GM12878 (cell line): ENCODE measurements at regions not wholly inside any gene's neighbourhood (a gene's known extent, or its start where the extent isn't known, plus 50 kb on each side); places are given as distances from the start of the nearest gene placed in this dataset.

Experiments
- ATAC-seq: fragments of 200-7000 bp; cut with Tn5 transposase; 3 replicates; pipeline ENCODE4 v1.9.1; 2020; ENCODE audit warnings: mild to moderate bottlenecking, moderate library complexity
- BruUV-seq: library from RNA; stranded (reverse); fragments of 400-500 nt; replicated peaks from 2 replicates; lab custom pipeline; 2021; lab: Mats Ljungman, UMichigan
- CTCF ChIA-PET: fragments of 300-600 bp; sonication (Branson Sonifier 250); formaldehyde crosslinking; extraction: SDS; loops from one replicate; lab custom pipeline; 2021; ENCODE audit warnings: inconsistent platforms; lab: Yijun Ruan, JAX
- POLR2A ChIA-PET: fragments of 350-600 bp; formaldehyde crosslinking; extraction: SDS; loops from one replicate; lab custom pipeline; 2021; ENCODE audit warnings: inconsistent platforms; lab: Charles Lee
- RAD21 ChIA-PET: fragments of 300-600 bp; sonication (Branson Sonifier 250); formaldehyde crosslinking; loops from one replicate; lab custom pipeline; 2023; ENCODE audit warnings: antibody characterized with exemption; ENCODE audit not compliant: unreplicated experiment; lab: Charles Lee
- SMC1A ChIA-PET: fragments of 300-600 bp; sonication (Branson Sonifier 250); formaldehyde crosslinking; loops from one replicate; lab custom pipeline; 2023; ENCODE audit not compliant: unreplicated experiment, uncharacterized antibody; lab: Charles Lee
- DNase-seq: peaks from one replicate; pipeline ENCODE4 v3.0.0-alpha.2; 2011; ENCODE audit warnings: low read depth, low spot score
- FAIRE-seq: peaks from 3 replicates; lab custom pipeline; 2011; peaks lifted over from hg19 to GRCh38; lab: Jason Lieb, UNC
- H2AFZ ChIP-seq: 2 replicates; pipeline ENCODE4 v1.6.0; 2011; ENCODE audit warnings: low read depth, low read length, control low read depth; ENCODE audit not compliant: control insufficient read depth
- H3K27ac ChIP-seq: 2 replicates; pipeline ENCODE4 v1.5.1; 2011; ENCODE audit warnings: control low read depth; ENCODE audit not compliant: control insufficient read depth, insufficient read depth
- H3K27me3 ChIP-seq, 2 experiments: replicated peaks in 1 of 2; 2 replicates each; pipeline versions ENCODE4 v1.6.0 to v1.6.1; 2011; ENCODE audit warnings: low read length in 1 of 2; ENCODE audit not compliant: control insufficient read depth in 2 of 2, insufficient read depth in 2 of 2
- H3K36me3 ChIP-seq, 2 experiments: 2 replicates each; pipeline ENCODE4 v1.5.1; 2011; ENCODE audit warnings: low read length in 1 of 2; ENCODE audit not compliant: control insufficient read depth in 2 of 2, insufficient read depth in 2 of 2
- H3K4me1 ChIP-seq: 2 replicates; pipeline ENCODE4 v1.6.1; 2011; ENCODE audit warnings: mild to moderate bottlenecking, low read length, moderate library complexity, mixed read lengths; ENCODE audit not compliant: control insufficient read depth, insufficient read depth
- H3K4me2 ChIP-seq: 2 replicates; pipeline ENCODE4 v1.6.0; 2011; ENCODE audit warnings: control low read depth; ENCODE audit not compliant: control insufficient read depth, insufficient read depth
- H3K4me3 ChIP-seq: fragments of 200-600 bp; sonication (generic); 2 replicates; pipeline ENCODE4 v1.5.1; 2016
- H3K79me2 ChIP-seq: 2 replicates; pipeline ENCODE4 v1.6.0; 2011; ENCODE audit warnings: low read length; ENCODE audit not compliant: control insufficient read depth, insufficient read depth
- H3K9ac ChIP-seq: 2 replicates; pipeline ENCODE4 v1.8.0; 2011; ENCODE audit warnings: low read length, control low read depth, mixed read lengths; ENCODE audit not compliant: control insufficient read depth, insufficient read depth
- H3K9me3 ChIP-seq: replicated peaks from 3 replicates; pipeline ENCODE4 v1.5.1; 2011; ENCODE audit warnings: mild to moderate bottlenecking, low read length; ENCODE audit not compliant: control insufficient read depth, insufficient read depth
- H4K20me1 ChIP-seq: 2 replicates; pipeline ENCODE4 v1.6.0; 2011; ENCODE audit not compliant: control insufficient read depth, insufficient read depth
- ATF3 ChIP-seq: IDR thresholded peaks from 2 replicates; pipeline ENCODE4 v1.6.1; 2011; ENCODE audit warnings: low read depth, mild to moderate bottlenecking, low read length, moderate library complexity, borderline replicate concordance; ENCODE audit errors: extremely low read depth
- BCLAF1 ChIP-seq: fragments of 450-650 bp; IDR thresholded peaks from 2 replicates; pipeline ENCODE4 v1.6.1; 2017; ENCODE audit warnings: antibody characterized with exemption, mild to moderate bottlenecking, moderate library complexity
- CBX3 ChIP-seq: fragments of 200-600 bp; sonication (generic); IDR thresholded peaks from 2 replicates; pipeline ENCODE4 v1.6.1; 2016; ENCODE audit warnings: low read depth, borderline replicate concordance
- CBX5 ChIP-seq: sonication (generic); IDR thresholded peaks from 2 replicates; pipeline ENCODE4 v1.6.1; 2016; ENCODE audit warnings: low read depth, moderate library complexity, mild to moderate bottlenecking, inconsistent platforms
- CHD4 ChIP-seq: fragments of 200-600 bp; sonication (generic); IDR thresholded peaks from 2 replicates; pipeline ENCODE4 v1.6.1; 2016; ENCODE audit warnings: mild to moderate bottlenecking
- CREB1 ChIP-seq: IDR thresholded peaks from 2 replicates; pipeline ENCODE4 v1.6.1; 2012; ENCODE audit warnings: low read depth, mild to moderate bottlenecking, inconsistent platforms
- E2F4 ChIP-seq: IDR thresholded peaks from 2 replicates; pipeline ENCODE4 v1.6.1; 2012; ENCODE audit warnings: low read depth, low read length, improper control_type of control experiment
- FOXK2 ChIP-seq: fragments of 450-650 bp; IDR thresholded peaks from 2 replicates; pipeline ENCODE4 v1.6.1; 2017; ENCODE audit warnings: mild to moderate bottlenecking, moderate library complexity
- IRF4 ChIP-seq: IDR thresholded peaks from 2 replicates; pipeline ENCODE4 v1.6.1; 2011; ENCODE audit warnings: low read depth, low read length
- POU2F2 ChIP-seq: IDR thresholded peaks from 3 replicates; pipeline ENCODE4 v1.6.1; 2011; ENCODE audit warnings: low read depth, mild to moderate bottlenecking, low read length, borderline replicate concordance
- RBBP5 ChIP-seq: fragments of 200-600 bp; sonication (generic); conservative IDR thresholded peaks from 2 replicates; pipeline ENCODE4 v1.6.1; 2016
- RELA ChIP-seq: fragments of 450-650 bp; IDR thresholded peaks from 2 replicates; pipeline ENCODE4 v1.8.0; 2014; ENCODE audit warnings: borderline replicate concordance; ENCODE audit not compliant: partially characterized antibody
- TBL1XR1 ChIP-seq: IDR thresholded peaks from 2 replicates; pipeline ENCODE4 v1.6.1; 2012; ENCODE audit warnings: low read depth, low read length, improper control_type of control experiment
- TCF7 ChIP-seq: IDR thresholded peaks from 2 replicates; pipeline ENCODE4 v1.6.1; 2014; ENCODE audit warnings: antibody characterized with exemption, borderline replicate concordance
- ZBED1 ChIP-seq: IDR thresholded peaks from 2 replicates; pipeline ENCODE4 v1.6.1; 2016; ENCODE audit warnings: borderline replicate concordance
- WGBS: methylation state at CpG from one replicate; pipeline ENCODE4 v1.1.6; 2016; ENCODE audit warnings: low lambda C conversion rate; ENCODE audit not compliant: insufficient replicate concordance, insufficient coverage; ENCODE audit errors: missing lambda C conversion rate; 5-methylcytosine and 5-hydroxymethylcytosine counted together
- in situ Hi-C: fragments of 300-500 bp; cut with MboI; formaldehyde crosslinking; loops from 9 replicates; pipeline ENCODE4 v1.14.3; 2018; ENCODE audit warnings: mixed read lengths
- intact Hi-C: fragments of 100-400 bp; cut with micrococcal nuclease; formaldehyde crosslinking; loops from one replicate; pipeline ENCODE4 v1.14.2; 2022; ENCODE audit not compliant: unreplicated experiment

GRCh38 chr13:111573801-111574200 is 253.4 kb downstream of the TEX29 start:
- Histone ChIP-seq H3K4me1 (no peaks in the 10 kb centered on the region), H3K4me3 (no peak overlapping the region), H3K79me2 (no peaks in the 10 kb centered on the region), H3K9me3 (no peaks in the 10 kb centered on the region; the same call in 2 of the 3 replicates), H3K36me3 (no peaks in the 10 kb centered on the region), H4K20me1 (no peaks in the 10 kb centered on the region), H3K9ac (no peak overlapping the region), H3K27me3 (no peaks in the 10 kb centered on the region), H3K4me2 (no peak overlapping the region), H2AFZ (no peak overlapping the region), H3K27ac (no peak overlapping the region)
- no peak for TF ChIP-seq POU2F2
- TF ChIP-seq TBL1XR1 = no peak
- no peak for TF ChIP-seq RELA
- TF ChIP-seq RBBP5 = no peak
- no peak for TF ChIP-seq FOXK2
- TF ChIP-seq CBX3 = no peak
- ChIA-PET CTCF (no interaction called here), RAD21 (no interaction called here), SMC1A (no interaction called here), POLR2A (no interaction called here)
- intact Hi-C loops = no loop called here
- in situ Hi-C loops = no loop called here
- BruUV-seq = no TSS peak
- FAIRE-seq (no peak), ATAC-seq (no peak), DNase-seq (no peak)
- WGBS = 49% methylated on average over 7 of the region's 7 CpGs

GRCh38 chr13:111575276-111575675 is 254.8 kb downstream of the TEX29 start:
- SMC1A ChIA-PET = interaction anchor here (0.7 kb wide), 1 partner anchor 899 kb away, joined by 3 read pairs; no protein-coding TSS in a partner anchor
- TF ChIP-seq TCF7 (no peak), CBX5 (no peak), ZBED1 (no peak), BCLAF1 (no peak), ATF3 (no peak), E2F4 (no peak), CHD4 (no peak), IRF4 (no peak), CREB1 (no peak)

More at GRCh38 chr13:111575276-111575675, 254.8 kb downstream of the TEX29 start:
- no peak for DNase-seq
- Histone ChIP-seq H3K79me2 (no peaks in the 10 kb centered on the region), H4K20me1 (no peaks in the 10 kb centered on the region), H3K4me2 (no peak overlapping the region), H3K36me3 (no peaks in the 10 kb centered on the region), H3K9me3 (no peaks in the 10 kb centered on the region; the same call in 2 of the 3 replicates), H3K9ac (no peak overlapping the region), H3K27me3 (no peaks in the 10 kb centered on the region), H3K4me3 (no peak overlapping the region), H2AFZ (no peak overlapping the region), H3K4me1 (no peaks in the 10 kb centered on the region), H3K27ac (no peak overlapping the region)
- no peak for ATAC-seq
- no peak for FAIRE-seq
- intact Hi-C loops (no loop called here), in situ Hi-C loops (no loop called here)
- BruUV-seq = no TSS peak
- RAD21 ChIA-PET = no interaction called here
- POLR2A ChIA-PET = no interaction called here
- WGBS = 39% methylated on average over 9 of the region's 9 CpGs
- CTCF ChIA-PET = no interaction called here
